Left forelimb (tissue), 1 donor: ENCODE measurements at regions not wholly inside any gene's neighbourhood (a gene's known extent, or its start where the extent isn't known, plus 50 kb on each side); places are given as distances from the start of the nearest gene placed in this dataset.

Source experiments
- DNase-seq: peaks from one replicate; pipeline ENCODE4 v3.0.0-alpha.2; 2018; ENCODE audit warnings: low spot score

DNA sequence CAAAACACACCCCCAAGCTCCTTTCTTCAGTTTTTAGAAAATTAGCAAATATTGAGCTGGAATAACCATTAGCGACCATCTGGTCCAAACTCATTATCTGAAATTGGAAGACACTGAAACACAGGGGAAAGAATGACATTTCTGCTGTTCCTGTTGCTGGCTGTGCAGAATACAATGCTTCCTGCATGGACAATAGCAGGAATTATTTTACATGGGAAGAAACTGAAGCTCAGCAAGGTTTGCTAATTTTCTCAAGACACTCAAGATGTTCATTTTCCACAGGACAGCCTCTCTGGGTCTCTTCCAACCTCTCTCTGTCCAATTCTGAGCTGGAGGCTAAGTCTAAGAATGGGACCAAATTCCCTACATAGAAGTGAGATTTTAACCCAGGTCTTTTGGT is 81.9 kb upstream of the TNS3 start:
- no peak for DNase-seq

DNA sequence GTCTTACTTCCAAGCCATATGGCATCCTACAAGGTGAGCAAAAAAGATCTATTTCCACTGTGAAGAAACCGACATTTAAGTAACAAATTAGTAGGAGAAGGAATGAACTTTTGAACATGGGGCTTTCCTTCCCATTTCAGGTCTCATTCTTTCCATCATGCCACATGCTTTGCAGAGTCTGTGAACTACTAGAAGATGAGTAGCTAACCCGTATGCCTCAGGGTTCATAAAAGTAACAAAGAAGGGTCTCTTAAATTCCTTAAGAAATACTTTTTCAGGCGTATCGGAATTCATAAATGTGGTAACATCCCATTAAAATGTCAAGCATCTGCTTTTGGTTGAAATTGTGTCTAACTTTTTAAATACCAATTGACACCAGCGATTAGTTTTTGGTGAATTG is 81.3 kb upstream of the TNS3 start:
- no peak for DNase-seq

DNA sequence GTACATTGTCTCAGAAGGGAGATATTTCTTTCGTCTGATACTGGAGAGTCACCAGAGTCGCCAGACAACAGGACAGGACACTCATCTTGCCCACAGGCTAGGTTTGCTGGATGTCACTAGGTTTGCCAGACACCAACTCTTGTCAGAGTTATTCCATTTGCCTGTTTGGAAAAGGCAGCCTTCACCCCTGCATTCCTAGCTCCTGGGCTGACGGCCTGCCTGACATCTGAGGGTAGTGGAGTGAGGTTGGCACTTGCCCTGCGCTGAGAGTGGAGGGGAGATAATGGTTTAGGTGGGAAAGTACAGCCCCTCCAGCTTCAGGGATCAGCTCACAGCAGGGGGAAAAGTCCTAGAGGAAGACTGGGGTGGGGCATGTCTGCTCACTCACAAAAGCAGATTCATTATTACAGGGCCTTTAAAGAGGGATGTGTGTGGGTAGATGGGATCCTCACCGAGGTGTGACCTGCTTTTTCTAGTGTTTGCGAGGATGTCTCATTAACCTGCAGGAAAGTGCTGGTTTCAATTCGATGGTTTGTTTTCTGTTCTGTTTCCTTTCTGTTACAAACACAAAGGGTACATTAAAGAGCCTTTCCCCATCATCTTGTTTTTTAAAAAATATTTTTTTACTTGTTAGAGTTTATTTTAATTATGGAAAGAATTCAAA is 79.3 kb upstream of the TNS3 start:
- DNase-seq = no peak

DNA sequence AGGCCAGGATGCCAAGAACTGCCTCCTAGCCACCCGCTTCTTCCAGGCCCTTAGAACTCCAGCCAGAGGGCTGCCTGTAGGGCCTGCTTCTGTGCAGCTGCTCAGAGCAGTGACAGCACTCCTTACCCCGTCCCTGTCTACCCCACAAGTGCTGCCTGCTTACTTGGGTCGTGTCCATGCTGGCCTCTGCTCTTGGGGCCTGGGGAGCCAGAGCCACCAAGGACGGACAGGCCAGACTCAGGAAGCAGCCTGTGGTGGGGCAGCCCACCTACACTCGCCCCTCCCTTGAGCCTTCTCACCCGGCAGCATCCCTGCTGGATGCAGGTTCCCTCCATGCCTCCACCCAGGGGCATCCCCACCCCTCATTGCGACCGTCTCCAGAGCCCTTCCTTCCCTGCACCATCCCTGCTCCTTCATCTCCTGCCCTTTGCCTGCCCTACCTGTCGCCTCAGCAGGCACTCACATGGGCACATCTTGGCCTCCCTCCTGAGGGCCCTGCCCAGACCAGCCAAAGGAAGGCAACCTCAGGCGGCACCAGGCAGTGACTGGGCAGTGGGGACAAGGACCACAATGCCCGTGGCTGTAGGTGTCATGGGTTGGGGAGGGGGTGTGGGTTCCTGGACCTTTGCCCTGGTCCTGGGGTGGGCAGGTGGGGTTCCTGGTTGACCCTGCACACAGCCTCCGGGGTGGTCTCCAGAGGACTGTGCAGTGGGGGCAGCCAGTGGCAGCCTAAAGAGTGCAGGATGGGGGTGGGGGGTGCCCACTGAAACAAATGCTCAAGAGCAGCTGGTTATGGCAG is 78.0 kb upstream of the TNS3 start:
- no peak for DNase-seq

DNA sequence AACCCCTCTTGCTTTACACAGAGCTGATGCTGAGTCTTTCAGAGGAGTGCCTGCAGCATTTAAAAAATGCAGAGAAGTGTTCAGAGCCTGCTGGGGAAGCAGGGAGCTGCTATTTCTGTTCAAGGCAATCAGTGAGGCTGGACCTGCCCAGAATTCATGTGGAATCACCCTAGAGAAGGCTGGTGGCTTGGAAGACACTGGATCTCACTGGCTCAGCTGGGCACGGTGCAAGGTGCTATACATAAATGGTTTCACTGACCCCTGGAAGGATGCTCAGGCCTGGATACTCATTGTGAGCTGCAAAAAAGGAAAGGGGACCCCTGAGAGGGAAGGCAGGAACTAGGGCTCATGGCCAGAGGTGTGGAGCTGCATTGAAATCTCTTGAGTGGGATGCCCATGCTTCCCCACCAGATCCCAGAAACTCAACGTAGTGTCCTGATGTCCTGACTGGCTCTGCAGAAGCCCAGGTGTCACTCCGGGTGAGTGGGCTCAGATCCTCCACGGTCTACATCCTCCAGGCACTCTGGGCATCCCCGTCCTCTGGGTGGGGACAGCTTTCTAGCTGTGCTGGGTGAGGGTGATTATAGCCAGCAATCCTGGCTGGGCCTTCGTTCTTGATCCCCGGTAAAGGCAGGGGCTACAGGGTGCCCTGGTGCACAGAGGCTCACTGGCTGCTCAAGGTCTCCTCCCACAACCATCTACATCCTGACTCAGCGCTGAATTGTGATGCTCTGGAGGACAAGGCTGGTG is 77.2 kb upstream of the TNS3 start:
- DNase-seq = no peak

DNA sequence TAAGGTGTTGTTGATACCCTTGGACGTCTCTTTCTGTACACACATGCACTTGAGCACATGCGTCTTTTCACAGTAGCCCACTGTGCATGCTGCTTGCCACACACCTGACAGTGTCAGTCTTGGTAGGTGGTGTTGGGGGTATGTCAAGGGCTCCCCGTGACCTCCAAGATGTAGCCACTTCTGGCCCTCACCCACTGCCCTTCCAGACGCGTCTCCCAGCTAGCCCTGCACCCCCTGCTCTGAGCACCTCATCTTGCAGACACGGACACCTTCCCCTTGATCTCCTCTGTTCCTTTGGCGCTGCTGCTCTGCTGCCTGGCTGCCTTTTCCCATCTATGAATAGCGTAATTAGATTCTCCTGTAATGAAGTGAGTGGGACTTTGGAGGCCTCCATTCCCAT is 75.2 kb upstream of the TNS3 start:
- DNase-seq = no peak

DNA sequence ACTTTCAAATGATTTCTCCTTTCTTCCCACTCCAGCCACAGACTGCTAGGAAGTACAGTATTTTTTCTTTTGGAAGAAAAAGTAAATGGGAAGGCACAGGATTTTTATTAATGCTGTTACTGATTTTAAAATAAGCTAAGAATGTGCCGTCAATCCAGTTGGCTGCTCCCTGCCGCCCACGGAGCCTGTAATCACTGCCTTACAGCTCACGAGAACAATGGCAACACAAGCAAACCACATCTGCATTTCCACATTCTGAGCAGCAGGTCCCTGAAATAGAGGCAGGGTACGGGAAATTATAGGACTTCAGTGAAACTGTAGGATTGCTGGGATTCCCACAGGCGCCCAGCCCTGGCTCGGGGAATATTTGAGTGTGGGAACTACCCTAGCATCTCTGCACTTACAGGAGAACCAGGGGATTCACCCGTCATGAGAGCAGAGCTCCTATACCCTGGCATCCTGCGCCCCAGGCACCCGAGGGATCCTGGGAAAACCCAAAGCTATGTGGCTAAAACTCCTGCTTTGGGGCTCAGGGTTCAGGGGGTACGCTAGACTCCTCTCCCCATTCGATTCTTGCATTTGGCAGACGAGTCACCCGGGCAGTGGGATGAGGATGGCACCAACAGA is 72.9 kb upstream of the TNS3 start:
- DNase-seq = no peak

DNA sequence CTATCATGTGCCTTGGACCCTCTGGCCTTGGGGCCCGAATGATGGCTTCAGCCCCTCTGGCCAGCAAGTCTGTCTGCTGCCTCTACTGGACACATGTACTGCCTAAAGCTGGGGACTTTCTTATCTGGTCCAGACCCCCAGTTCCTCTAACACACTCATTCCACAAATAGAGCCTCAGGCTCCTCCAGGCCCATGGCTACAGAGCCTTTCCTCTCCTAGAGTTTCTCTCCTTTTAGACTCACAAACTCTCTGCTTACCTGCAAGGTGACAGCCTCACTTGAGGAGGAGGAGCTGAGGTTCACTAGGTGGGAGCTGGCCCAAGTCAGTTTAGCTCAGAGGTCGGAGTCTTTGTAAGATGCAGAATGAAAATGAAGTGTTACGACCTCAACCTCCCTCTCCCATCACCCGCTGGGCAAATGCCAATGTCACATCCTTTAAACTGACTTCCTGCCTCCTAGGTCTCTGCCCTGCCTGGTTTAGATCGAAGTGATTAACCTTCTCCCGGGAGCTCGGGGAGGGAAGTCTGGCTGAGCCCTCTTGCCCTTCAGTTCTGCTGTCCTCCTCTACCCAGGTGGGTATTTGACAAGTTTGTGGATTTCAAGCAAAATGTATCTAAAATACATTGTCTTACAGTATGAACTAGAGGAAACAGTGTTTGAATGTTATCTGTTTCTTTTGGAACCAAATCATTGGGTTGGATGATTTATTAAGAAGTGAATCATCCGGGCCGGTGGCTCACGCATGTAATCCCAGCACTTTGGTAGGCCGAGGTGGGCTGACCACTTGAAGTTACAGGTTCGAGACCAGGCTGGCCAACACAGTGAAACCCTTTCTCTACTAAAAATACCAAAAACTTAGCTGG is 71.9 kb upstream of the TNS3 start:
- no peak for DNase-seq

DNA sequence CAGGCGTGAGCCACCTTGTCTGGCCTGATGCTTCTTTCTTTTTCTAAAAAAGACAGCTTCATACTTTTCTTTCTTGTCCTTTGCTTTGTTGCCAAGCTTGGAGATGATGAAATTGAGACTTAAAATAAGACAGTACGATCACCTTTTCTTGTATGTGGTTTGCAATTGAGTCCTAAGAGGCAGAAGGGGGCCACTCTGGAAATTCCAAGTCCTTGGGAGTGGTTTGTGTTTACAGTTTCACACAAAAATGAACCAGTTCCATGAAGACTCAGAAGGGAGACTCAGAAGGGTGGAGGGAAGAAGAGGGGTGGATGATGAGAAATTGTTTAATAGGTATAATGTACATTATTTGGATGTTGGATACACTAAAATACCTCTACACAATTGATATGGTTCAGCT is 70.7 kb upstream of the TNS3 start:
- no peak for DNase-seq

DNA sequence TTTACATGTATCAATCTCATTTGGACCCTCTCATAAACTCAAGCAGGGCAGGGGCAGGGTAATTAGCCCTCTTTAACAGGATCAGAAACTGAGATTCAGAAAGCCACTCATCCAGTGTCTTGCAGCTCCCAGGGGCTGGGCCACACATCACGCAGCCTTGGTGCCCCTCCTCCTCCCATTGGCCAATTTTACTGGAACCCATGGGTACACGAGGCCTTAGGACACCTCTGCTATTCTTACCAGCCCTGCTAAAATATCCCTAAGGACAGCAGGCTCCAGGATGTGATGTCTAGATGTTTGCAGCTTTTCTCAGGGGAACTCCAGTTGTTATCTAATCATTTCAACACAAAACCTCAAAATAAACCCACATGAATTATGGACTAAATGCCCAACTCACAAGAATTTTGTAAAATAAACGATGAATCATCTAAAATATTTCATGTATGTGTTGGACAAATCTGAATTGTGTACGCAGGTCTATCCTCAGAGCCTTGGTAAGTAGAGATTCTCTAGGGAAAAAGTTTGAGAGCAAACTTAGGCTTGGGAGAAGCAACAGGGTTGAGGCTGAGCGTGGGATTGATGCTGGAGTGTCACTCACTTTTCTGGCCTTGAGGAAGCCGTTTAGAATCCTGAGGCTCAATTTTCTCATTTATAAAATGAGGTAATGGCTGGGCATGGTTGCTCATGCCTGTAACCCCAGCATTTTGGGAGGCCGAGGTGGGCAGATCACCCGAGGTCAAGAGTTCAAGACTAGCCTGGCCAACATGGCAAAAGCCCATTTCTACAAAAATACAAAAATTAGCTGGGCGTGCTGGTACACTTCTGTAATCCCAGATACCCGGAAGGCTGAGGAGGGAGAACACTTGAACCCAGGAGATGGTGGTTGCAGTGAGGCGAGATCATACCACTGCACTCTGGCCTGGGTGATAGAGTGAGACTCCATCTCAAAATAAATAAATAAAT is 69.7 kb upstream of the TNS3 start:
- DNase-seq = no peak

DNA sequence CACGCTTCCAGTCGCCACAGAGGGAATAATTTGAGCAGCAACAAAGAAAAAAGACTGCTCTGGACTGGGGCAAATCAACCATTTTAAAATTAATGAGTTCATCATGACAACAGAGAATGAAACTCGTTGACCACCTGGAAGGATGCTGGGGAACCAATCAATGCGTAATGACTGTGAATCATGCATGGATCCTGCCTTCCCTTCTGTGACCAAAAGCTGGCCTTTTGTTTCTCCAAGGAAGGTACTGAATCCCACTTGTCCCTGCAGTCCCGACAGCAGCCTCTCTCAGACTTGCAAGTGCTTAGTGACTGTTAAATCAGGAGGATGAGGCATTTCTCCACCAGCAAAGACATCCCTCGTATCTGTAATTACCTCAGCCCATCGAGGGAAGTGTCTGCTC is 68.0 kb upstream of the TNS3 start:
- DNase-seq = no peak

DNA sequence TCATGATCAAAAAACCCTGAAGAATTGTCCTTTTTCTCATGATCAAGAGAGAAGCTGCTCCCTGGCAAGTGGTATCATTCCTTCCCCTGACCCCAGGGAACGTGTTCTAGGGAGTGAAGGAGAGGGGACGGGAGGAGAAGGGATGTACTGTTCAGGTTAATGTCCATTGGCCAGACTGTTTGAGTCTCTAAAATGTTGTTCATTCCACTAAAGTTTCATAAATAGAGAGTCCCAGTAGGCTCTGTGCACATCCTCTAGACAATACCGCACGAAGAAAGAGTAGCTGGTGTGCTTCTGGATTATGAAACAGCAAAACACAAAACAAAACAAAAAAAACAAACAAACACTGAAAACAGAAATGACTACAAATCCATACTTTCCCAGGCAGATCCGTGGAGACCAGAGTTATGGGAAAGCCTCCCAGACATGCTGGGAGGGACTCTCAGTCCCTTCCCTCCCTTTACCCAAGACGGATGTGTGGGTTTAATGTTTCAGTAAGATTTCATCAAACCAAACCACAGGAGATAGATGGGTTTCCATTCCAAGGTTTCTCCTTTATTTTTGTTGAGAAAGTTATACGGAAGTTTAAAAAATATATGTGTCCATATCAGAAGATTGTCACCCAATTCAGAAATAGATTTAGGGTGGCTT is 66.5 kb upstream of the TNS3 start:
- no peak for DNase-seq

DNA sequence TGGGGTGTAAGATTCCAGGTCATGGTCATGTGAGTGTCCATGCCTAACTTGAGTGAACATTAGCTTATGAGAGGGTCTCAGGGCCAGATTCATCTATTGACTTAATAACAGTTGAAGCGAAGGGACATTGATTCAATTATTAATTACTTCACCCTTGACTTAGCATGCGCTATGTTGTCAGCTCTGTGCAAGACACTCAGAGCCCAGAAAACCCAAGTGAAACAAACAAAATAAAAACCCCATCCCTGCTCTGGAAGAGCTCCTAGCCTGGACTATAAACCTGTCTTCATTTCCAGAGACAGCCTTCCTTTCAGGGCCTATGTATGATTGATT is 66.0 kb upstream of the TNS3 start:
- DNase-seq = no peak

DNA sequence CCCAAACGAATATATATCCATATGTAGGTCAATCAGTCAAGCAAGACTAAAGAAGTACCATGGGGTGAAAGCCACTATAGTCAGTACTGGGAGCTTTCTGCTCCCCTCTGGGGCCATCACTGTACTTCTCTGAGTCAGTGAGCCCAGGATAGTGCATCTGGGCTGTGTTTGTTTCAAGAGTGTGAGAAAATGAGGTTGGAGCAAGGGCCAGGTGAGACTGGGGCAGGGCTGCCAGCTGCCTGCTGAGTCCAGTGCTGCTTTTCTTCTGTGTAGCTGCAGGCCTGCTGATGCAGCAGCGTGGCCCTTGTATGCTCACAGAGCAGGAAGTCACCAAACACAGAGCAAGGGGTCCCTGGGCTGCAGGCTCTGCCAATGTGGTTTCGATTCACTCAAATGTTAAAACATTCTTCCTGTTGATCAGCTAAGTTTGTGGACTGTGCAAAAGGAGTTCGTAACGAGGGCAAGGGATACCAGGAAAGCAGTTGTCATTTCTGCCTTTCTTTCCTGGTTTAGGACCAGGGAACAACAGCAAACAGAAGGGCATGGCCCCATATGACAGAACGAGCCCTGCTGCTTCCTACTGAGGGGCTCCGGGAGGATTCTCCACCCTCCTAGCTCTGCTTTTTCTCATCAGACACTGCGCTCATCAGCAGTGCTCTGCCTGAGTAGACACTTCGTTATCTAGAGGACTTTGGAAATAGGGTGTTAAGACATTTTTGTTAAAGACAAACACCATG is 65.4 kb upstream of the TNS3 start:
- DNase-seq = no peak

DNA sequence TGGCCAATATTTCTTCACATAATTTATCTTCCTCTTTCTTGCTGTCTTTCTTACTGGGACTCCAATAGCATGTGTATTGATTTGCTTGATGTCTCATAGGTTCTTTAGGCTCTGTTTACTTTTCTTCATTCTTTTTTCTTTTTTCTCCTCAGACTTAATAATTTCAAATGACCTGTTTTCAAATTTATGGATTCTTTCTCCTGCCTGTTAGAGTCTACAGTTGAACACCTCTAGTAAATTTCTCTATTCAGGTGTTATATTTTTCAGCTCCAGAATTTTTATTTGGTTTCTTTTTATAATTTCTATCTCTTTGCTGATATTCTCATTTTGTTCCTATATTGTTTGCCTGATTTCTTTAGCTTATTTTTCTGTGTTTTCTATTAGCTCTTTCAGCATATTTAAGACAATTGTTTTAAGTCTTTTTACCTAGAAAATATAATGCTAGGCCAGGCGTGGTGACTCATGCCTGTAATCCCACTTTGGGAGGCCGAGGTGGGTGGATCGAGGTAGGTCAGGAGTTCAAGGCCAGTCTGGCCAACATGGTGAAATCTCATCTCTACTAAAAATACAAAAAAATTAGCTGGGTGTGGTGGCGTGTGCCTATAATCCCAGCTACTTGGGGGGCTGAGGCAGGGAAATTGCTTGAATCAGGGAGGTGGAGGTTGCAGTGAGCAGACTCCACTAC is 61.9 kb upstream of the TNS3 start:
- no peak for DNase-seq

DNA sequence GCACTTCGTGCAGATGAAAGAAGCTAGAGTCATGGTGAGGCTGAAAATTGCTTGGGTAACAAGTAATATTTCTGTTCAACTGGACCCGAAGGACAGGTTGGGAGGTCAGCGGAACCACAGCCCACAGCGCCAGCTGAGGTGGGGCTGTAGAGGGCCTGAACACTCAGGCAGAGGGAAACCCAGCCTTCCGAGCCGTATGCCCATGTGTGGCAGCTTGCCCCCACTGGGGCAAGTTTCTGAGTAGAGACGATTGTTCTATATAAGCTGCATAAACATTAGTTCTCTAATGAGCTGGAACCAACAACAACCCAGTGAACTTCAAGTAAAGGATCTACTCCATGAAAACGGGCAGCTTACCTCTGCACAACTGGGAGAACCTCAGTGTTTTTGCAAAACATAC is 58.4 kb upstream of the TNS3 start:
- DNase-seq = no peak

DNA sequence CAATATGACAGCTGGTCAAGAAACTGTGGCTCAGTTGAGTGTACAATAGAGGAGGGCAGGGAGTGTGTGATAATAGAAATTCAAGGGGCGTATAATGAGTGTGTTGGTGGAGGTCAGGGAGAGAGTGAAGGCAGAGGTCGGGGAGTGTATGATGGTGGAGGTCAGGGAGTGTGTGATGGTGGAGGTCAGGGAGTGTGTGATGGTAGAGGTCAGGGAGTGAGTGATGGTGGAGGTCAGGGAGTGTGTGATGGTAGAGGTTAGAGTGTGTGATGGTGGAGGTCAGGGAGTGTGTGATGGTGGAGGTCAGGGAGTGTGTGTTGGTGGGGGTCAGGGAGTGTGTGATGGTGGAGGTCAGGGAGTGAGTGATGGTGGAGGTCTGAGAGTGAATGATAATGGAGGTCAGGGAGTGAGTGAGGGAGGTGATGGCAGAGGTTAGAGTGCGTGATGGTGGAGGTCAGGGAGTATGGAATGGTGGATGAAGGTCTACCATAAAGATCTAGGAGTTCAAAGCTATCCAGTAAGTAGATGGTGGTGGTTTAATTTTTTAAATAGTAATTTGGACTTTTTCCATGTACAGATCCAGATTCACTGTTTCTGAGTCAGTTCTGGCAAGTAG is 57.7 kb upstream of the TNS3 start:
- no peak for DNase-seq

DNA sequence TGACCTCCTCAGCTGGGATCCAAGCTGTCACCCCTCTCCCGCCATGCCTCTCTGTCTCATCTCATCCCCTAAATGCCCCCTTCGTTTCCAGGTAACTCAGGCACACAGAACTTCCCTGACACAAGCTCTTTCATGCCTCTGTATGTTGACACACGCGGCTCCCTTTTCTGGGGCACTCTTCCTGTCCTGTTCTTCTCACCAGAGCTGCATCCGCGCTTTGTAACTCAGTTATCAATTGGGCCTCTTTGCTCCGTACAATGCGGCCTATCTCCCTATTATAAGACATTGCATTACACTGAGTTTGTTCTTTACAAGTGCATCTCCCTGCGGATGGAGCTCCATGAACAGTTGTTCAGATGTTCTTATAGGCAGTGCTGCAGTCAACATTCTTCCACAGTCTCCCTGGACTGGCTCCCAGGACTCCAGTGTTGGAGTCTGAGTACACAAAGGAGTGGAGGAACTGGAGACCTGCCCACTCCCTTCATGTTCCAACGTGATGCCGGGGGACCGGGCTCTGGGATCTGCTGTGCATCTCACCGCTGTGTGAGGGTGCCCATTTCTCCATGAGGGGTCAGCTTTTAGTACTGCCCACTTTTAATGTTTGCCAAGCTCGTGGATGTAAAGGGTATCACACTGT is 56.9 kb upstream of the TNS3 start:
- DNase-seq = no peak
